Activated T-cell treated with anti-CD3 and anti-CD28 coated beads for 4 hours (primary cell): ENCODE measurements at regions not wholly inside any gene's neighbourhood (a gene's known extent, or its start where the extent isn't known, plus 50 kb on each side); places are given as distances from the start of the nearest gene placed in this dataset.
"Not testable (repeated sequence)": the region's sequence is repeated elsewhere in the genome, so short reads cannot be mapped to it uniquely, and the experiment has no call there.

ENCODE experiments used
- DNase-seq: peaks from one replicate; pipeline ENCODE4 v3.0.0-alpha.2; 2020

GRCh38 chr10:123323884-123324283 is 169.7 kb downstream of the BUB3 start:
- DNase-seq = no peak

- DNase-seq = no peak
Measured at GRCh38 chr10:123325663-123326190, 171.5 kb downstream of the BUB3 start.

GRCh38 chr10:123326674-123327073 is 172.5 kb downstream of the BUB3 start:
- DNase-seq = no peak

- DNase-seq = no peak
Measured at GRCh38 chr10:123327450-123327849, 173.2 kb downstream of the BUB3 start.

- DNase-seq = no peak
Measured at GRCh38 chr10:123327896-123328295, 173.7 kb downstream of the BUB3 start.

- DNase-seq = no peak
Measured at GRCh38 chr10:123331438-123331837, 177.2 kb downstream of the BUB3 start.

GRCh38 chr10:123346581-123346980 is 192.4 kb downstream of the BUB3 start:
- DNase-seq = no peak

- DNase-seq = no peak
Measured at GRCh38 chr10:123348691-123349572, 194.7 kb downstream of the BUB3 start.

- no peak for DNase-seq
Measured at GRCh38 chr10:123351715-123352114, 197.5 kb downstream of the BUB3 start.

- DNase-seq = no peak
Measured at GRCh38 chr10:123354521-123354920, 200.3 kb downstream of the BUB3 start.

GRCh38 chr10:123355748-123356481 is 201.7 kb downstream of the BUB3 start:
- DNase-seq = no peak

GRCh38 chr10:123356799-123357198 is 202.6 kb downstream of the BUB3 start:
- DNase-seq = no peak

GRCh38 chr10:123357421-123357930 is 203.3 kb downstream of the BUB3 start:
- no peak for DNase-seq

- no peak for DNase-seq
Measured at GRCh38 chr10:123359539-123359938, 205.3 kb downstream of the BUB3 start.

- DNase-seq = no peak
Measured at GRCh38 chr10:123361832-123362231, 207.6 kb downstream of the BUB3 start.

- no peak for DNase-seq
Measured at GRCh38 chr10:123367195-123367594, 213.0 kb downstream of the BUB3 start.

- DNase-seq = not testable (repeated sequence)
Measured at GRCh38 chr10:123371626-123372025, 217.4 kb downstream of the BUB3 start.

- DNase-seq = no peak
Measured at GRCh38 chr10:123373591-123373990, 219.4 kb downstream of the BUB3 start.

GRCh38 chr10:123375097-123375496 is 220.9 kb downstream of the BUB3 start:
- DNase-seq = no peak

GRCh38 chr10:123375738-123376137 is 221.5 kb downstream of the BUB3 start:
- no peak for DNase-seq

GRCh38 chr10:123377883-123378282 is 223.7 kb downstream of the BUB3 start:
- no peak for DNase-seq

GRCh38 chr10:123378302-123378701 is 224.1 kb downstream of the BUB3 start:
- DNase-seq = no peak

- DNase-seq = no peak
Measured at GRCh38 chr10:123379156-123379555, 225.0 kb downstream of the BUB3 start.
